ENCODE measurements at regions not wholly inside any gene's neighbourhood (a gene's known extent, or its start where the extent isn't known, plus 50 kb on each side); places are given as distances from the start of the nearest gene placed in this dataset.

DNA sequence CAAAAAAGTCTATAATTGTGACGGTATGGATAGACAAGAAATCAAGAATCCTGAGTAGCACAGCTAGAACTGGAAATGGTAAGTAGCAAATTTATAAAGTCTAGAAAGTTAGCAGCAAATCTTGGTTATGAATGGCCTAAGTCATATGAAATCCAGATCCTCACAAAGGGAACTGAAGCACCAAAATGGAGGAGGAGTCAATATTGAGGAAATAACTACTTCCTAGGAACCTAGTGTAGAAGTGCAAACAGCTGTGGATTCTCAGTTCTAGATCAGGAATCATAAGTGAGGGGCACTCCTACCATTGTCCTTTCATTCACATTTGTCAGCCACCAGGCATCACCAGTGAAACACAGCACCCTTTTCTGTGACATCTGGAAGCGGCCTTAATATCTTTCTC is 202.2 kb upstream of the DCN start:
- Mint-ChIP-seq H3K27ac (no peak overlapping the region), H3K27me3 (no peaks in the 10 kb centered on the region), H3K9me3 (no peaks in the 10 kb centered on the region), H3K36me3 (no peaks in the 10 kb centered on the region), H3K4me1 (peaks cover 10% of the 10 kb centered on the region), H3K4me3 (no peak overlapping the region)
- no peak for ATAC-seq

DNA sequence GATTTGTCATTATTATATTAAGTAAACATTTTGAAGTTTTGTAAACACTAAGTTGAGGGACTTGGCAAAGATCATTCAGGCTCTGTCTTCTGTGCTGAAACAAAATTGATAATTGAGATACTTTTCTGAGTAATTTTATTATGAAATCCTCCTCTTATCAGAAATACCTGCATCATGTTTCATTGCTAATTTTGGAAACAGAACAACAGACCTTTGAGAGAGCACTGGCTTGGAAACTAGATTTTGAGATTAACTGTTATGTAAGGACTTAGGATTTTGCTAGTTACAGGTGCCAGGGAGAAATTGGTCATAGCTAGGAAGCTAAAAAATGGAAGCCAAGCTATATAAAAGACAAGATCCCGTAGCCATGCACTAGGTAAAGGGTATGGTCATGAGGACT is 201.7 kb upstream of the DCN start:
- H3K4me1 Mint-ChIP-seq: peaks cover 10% of the 10 kb centered on the region
- no peak overlapping the region for H3K27ac Mint-ChIP-seq
- H3K4me3 Mint-ChIP-seq: no peak overlapping the region
- no peaks in the 10 kb centered on the region for H3K36me3 Mint-ChIP-seq
- no peaks in the 10 kb centered on the region for H3K9me3 Mint-ChIP-seq
- ATAC-seq: no peak
- no peaks in the 10 kb centered on the region for H3K27me3 Mint-ChIP-seq

DNA sequence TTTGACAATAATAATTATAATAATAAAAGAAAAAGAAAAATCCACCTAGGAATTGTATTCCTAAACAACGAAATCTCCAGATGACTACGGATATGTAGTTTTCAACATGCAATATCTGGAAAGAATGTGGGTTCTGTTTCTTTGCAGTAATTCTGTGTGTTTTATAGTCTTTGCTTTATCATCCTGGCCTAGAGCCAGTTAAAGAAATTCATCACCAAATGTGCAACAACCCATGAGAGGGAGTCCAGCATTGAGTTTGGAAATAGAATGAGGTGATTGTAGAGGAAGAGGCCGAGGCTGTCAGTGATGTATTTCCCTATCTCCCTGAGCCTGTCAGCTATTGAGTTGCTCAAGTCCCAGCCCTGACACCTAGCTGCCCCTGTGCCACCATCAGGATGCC is 200.5 kb upstream of the DCN start:
- ATAC-seq: no peak
- peaks cover 10% of the 10 kb centered on the region for H3K4me1 Mint-ChIP-seq
- no peaks in the 10 kb centered on the region for H3K9me3 Mint-ChIP-seq
- H3K27me3 Mint-ChIP-seq: no peaks in the 10 kb centered on the region
- no peak overlapping the region for H3K4me3 Mint-ChIP-seq
- H3K36me3 Mint-ChIP-seq: no peaks in the 10 kb centered on the region
- no peak overlapping the region for H3K27ac Mint-ChIP-seq

DNA sequence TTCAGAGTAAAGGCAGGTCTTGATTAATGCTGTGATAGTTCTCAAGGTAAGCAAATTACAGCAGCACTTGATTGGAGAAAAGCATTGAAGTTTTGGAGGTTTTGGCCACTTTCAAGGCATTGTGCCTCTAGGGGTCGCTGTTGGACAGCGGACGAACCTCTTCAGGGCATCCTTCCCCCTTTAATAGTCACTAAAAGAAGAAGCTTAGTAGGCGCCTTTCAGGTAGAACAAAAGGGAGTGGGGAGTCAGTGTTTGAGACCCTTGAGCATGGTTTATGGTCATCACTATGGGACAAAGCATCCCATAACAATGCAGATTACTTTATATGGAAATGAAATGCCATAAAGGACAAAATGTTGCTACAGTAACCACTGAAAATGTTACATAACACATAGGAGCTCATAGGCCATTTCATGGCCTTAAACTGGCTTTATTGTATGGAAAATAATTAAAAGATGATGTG is 199.5 kb upstream of the DCN start:
- Mint-ChIP-seq H3K4me1 (peaks cover 10% of the 10 kb centered on the region), H3K36me3 (no peaks in the 10 kb centered on the region), H3K9me3 (no peaks in the 10 kb centered on the region), H3K27ac (peak overlapping the region; percentile 66), H3K4me3 (peak overlapping the region; percentile 81), H3K27me3 (no peaks in the 10 kb centered on the region)
- peak; percentile 79 for ATAC-seq

DNA sequence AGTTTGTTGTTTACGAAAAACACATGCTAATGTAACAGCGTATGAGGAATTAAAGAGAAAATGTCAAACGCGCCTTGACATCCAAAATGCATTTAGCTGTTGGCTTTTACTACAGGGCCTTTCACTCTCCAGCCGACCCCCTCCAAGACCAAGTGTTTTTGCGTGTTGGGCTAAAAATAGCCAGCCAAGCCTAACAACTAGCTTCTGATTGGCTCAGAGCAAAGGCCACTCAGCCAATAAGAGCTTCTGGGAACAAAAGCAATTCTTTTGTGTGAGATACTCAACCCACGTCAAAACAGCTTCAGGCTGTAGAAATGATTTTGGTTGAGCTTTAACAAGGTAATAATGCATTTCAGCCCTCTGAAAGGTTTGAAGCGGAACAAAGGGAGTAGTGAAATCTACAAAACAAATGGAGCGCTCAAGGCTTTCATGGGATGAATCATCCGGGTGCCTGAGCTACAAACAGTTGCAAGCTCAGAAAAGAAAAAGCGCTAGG is 198.7 kb upstream of the DCN start:
- ATAC-seq: peak; percentile 77
- peaks cover 10% of the 10 kb centered on the region for H3K4me1 Mint-ChIP-seq
- no peaks in the 10 kb centered on the region for H3K9me3 Mint-ChIP-seq
- peaks cover 3% of the 10 kb centered on the region for H3K27me3 Mint-ChIP-seq
- H3K4me3 Mint-ChIP-seq: peak overlapping the region; percentile 81
- H3K27ac Mint-ChIP-seq: peak overlapping the region; percentile 66
- no peaks in the 10 kb centered on the region for H3K36me3 Mint-ChIP-seq

DNA sequence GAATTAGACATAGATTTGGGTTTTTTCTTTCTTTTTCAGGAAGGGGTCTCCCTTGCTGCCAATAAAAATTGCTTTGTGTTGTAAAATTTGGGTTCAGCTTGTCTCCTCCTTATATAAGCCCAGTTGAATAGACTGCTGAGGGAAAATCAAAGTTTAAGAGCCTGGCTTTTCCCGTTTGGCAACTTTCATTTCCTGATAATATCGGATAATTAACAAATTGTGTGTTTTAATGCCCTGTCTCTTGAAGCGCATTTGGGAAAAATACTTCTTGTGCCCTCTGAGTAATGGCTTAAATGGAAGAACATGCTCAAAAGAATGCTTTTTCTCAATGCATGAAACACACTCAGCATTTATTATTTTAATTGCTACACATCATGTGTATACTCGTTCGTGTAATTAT is 198.0 kb upstream of the DCN start:
- Mint-ChIP-seq H3K27me3 (peaks cover 9% of the 10 kb centered on the region), H3K36me3 (no peaks in the 10 kb centered on the region), H3K4me3 (no peak overlapping the region), H3K4me1 (peaks cover 10% of the 10 kb centered on the region), H3K27ac (no peak overlapping the region), H3K9me3 (no peaks in the 10 kb centered on the region)
- ATAC-seq: no peak

DNA sequence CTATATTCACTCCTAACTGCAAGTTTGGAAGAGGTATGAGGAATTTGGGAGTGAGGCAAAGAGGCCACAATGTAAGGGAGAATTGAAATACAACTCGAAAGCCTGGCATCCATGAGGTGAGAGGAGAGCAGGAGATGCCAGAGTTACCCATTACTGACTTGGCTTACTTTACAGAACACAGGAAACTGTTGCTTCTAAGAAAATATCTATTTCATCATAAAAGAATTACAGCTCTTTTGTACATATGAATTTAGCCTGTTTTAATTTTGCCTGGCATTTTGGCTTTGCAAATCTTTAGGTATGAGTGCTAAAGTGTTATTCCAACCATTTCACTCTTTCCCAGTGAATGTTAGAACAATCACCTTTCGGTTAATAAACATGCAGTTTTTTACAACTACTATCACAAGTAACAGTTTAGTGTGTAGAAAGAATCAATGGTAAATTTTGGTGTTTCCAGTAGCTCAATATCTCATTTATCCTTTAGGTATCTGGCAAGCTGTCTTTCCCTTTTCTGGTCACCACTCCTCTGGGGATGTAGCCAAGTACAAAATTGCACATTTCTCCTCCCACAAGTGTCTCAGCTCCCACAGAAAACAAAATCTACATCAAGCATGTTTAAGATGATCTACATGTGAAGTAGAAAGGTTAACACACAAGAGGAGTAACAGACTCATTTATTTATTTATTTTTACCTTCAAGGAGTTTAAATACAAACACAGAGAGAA is 196.6 kb upstream of the DCN start:
- no peaks in the 10 kb centered on the region for H3K36me3 Mint-ChIP-seq
- ATAC-seq: no peak
- no peaks in the 10 kb centered on the region for H3K9me3 Mint-ChIP-seq
- no peak overlapping the region for H3K27ac Mint-ChIP-seq
- H3K27me3 Mint-ChIP-seq: peaks cover 9% of the 10 kb centered on the region
- H3K4me3 Mint-ChIP-seq: no peak overlapping the region
- H3K4me1 Mint-ChIP-seq: peaks cover 10% of the 10 kb centered on the region

DNA sequence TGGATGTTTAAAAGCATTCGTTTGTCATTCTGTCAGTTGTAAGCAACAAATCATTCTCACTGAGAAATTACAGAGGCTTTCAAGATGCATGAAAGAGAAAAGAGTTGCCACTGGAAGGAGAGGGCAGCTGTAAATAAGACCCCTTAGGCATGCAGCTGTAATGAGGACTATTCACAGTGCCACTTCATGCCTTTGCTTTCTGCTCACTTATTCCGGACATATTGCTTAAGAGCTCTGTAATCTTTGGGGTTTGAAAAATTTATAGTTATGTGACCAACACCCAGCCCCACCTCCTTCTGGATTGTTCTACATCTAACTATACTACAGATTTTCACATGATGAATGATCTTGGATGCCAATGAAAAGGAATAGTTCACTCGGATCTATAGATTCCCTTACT is 194.8 kb upstream of the DCN start:
- Mint-ChIP-seq H3K27me3 (peaks cover 24% of the 10 kb centered on the region), H3K4me1 (peaks cover 10% of the 10 kb centered on the region), H3K9me3 (no peaks in the 10 kb centered on the region), H3K36me3 (no peaks in the 10 kb centered on the region), H3K27ac (no peak overlapping the region), H3K4me3 (no peak overlapping the region)
- no peak for ATAC-seq

DNA sequence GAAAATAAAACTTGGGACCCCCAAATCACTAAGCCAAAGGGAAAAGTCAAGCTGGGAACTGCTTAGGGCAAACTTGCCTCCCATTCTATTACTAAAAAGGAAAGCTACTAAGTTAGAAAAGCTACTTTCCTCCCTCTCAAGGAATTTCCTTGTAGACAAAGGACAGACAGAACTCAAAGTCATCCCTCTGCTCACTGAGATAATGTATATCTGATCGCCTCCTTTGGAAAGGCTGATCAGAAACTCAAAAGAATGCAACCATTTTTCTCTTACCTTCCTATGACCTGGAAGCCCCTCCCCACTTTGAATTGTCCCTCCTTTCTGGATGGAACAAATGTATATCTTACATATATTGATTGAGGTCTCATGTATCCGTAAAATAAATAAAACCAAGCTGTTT is 190.5 kb upstream of the DCN start:
- no peak for ATAC-seq
- peaks cover 35% of the 10 kb centered on the region for H3K27me3 Mint-ChIP-seq
- no peaks in the 10 kb centered on the region for H3K36me3 Mint-ChIP-seq
- no peaks in the 10 kb centered on the region for H3K9me3 Mint-ChIP-seq
- peaks cover 6% of the 10 kb centered on the region for H3K4me1 Mint-ChIP-seq
- H3K4me3 Mint-ChIP-seq: no peak overlapping the region
- no peak overlapping the region for H3K27ac Mint-ChIP-seq

DNA sequence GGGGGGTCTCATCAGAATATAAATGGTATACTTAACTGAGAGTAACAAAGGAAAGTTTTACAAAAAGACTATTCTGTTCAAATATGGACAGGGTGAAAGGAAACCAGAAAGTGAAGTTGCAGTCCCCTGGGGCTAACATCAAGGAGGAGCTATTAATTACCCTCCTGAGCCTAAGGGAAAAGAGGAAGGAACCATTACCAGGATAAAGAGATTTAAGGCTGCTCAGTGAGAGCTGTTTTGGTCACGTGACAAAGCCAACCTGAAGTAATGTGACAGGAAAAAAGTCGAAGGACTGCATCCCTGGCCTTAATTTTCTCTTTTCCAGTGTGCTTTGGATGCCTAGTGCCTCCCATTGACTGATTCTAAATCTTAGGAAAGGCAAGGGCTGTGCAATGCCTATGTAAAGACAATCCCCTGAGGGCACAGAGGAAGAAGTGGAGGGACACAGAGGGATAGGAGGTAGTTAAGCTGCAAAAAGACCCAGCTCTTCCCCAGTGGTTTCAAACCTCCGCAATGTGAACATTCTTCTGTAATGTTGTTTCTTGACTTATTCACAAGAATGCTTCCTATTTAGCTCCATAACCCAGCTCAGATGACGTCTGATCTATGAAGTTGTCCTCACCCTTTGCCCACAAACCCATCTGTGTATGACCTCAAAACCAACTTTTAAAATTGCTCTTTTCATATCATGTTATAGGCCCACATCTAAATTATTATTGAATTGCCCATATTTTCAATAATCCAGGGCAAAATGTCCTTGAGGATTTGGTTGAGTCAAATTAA is 187.7 kb upstream of the DCN start:
- no peak overlapping the region for H3K27ac Mint-ChIP-seq
- no peaks in the 10 kb centered on the region for H3K36me3 Mint-ChIP-seq
- ATAC-seq: no peak
- no peaks in the 10 kb centered on the region for H3K9me3 Mint-ChIP-seq
- H3K27me3 Mint-ChIP-seq: peaks cover 27% of the 10 kb centered on the region
- H3K4me1 Mint-ChIP-seq: peaks cover 6% of the 10 kb centered on the region
- no peak overlapping the region for H3K4me3 Mint-ChIP-seq

DNA sequence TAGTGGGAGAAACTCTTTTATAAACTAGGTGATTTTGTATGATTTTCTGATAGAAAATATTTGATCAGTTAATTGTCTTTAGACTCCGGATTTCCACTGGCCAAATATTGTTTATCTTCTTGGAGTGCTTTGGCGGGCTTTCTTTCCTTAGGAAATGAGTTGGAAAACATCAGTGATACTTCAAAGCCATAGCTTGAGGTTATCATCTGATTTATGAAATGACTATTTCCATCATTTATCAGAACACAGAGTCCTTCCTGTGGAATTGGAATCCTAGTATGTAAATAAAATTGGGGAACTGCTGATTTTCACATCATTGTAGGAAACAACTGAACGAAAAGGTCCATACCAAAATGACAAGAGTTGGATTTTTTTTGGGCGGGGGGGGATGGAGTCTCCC is 186.0 kb upstream of the DCN start:
- Mint-ChIP-seq H3K36me3 (no peaks in the 10 kb centered on the region), H3K4me1 (peaks cover 6% of the 10 kb centered on the region), H3K27ac (no peak overlapping the region), H3K27me3 (peaks cover 23% of the 10 kb centered on the region), H3K4me3 (no peak overlapping the region), H3K9me3 (no peaks in the 10 kb centered on the region)
- ATAC-seq: no peak

DNA sequence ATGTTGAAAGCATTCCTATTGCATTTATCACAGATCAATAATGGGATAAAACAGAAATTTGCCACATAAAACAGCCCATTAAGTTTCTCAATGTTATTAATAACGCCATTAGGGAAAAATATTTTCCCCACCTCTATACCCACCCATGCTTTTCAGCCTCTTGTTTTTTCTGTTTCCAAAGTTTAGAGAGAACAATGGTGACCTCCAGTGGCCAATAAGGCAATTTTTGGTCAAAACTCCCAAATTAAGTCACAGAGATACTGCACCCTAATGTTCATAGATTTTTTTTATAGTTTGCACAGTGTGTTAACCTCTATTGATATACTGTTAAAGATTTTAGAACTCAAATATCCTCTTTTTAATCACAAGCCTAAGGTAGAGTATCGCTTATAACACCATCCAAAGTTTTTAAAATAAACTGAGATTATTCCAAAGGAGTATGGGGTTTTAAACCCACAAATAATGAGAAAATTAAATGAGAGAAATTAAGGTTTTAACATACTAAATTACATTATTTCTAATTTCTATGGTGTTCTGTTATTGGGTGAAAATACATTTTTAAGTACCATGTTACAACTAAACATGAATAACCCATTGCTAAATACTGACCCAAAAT is 184.7 kb upstream of the DCN start:
- ATAC-seq: no peak
- H3K4me3 Mint-ChIP-seq: no peak overlapping the region
- peaks cover 10% of the 10 kb centered on the region for H3K27me3 Mint-ChIP-seq
- peaks cover 8% of the 10 kb centered on the region for H3K4me1 Mint-ChIP-seq
- H3K36me3 Mint-ChIP-seq: no peaks in the 10 kb centered on the region
- no peaks in the 10 kb centered on the region for H3K9me3 Mint-ChIP-seq
- H3K27ac Mint-ChIP-seq: no peak overlapping the region

DNA sequence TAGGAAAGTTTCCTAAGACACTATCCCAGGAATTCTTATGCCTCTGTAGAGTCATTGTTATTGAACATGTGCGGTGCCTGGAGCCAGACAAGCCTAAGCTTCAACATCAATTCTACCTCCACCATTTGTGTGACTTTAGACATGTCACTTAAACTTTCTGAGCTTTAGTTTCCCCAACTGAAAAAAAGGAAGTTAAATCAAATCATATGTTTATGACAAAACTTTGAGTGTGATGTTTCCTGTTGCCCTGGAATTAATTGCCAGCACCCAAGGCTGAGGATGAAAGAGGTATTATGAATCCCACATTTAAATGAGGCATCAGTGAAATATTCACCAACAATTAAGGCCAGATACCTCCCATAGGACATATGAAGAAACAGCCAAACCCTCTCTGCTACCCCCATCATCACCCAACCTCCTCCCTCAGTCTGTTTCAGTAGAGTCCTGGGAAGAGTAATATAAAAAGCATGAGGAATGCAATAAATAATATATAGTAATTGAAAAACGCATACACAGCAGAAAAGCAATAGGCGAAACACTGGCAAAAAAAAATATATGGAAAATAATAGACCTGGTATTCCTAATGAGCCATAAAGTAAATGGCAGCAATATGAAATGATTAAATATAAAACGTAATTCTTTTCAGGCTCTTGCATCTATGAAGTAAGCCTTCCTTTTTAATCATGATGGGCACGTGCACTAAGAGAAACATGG is 182.0 kb upstream of the DCN start:
- H3K27me3 Mint-ChIP-seq: no peaks in the 10 kb centered on the region
- no peaks in the 10 kb centered on the region for H3K9me3 Mint-ChIP-seq
- peaks cover 7% of the 10 kb centered on the region for H3K4me1 Mint-ChIP-seq
- H3K27ac Mint-ChIP-seq: no peak overlapping the region
- ATAC-seq: no peak
- H3K36me3 Mint-ChIP-seq: no peaks in the 10 kb centered on the region
- no peak overlapping the region for H3K4me3 Mint-ChIP-seq

DNA sequence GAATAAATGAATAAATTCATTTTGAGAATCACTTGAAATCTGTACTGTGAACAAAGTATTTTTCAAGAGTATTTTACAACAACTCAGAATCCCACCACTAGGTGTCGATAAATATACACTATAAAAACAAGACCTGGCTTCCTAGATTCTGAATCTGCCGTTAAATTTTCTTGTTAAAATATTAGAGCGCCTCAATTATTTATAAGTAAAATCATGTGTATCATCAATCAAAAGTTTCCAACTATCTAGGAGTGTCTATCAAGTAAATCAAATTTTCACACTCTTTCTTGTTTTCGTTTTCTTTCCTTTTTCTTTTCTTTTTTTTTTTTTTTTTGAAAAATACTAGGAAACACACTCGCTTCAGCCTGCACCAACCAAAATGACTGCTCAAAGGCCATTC is 179.2 kb upstream of the DCN start:
- no peaks in the 10 kb centered on the region for H3K9me3 Mint-ChIP-seq
- no peaks in the 10 kb centered on the region for H3K36me3 Mint-ChIP-seq
- peaks cover 5% of the 10 kb centered on the region for H3K4me1 Mint-ChIP-seq
- peaks cover 8% of the 10 kb centered on the region for H3K27me3 Mint-ChIP-seq
- no peak for ATAC-seq
- no peak overlapping the region for H3K4me3 Mint-ChIP-seq
- H3K27ac Mint-ChIP-seq: no peak overlapping the region

DNA sequence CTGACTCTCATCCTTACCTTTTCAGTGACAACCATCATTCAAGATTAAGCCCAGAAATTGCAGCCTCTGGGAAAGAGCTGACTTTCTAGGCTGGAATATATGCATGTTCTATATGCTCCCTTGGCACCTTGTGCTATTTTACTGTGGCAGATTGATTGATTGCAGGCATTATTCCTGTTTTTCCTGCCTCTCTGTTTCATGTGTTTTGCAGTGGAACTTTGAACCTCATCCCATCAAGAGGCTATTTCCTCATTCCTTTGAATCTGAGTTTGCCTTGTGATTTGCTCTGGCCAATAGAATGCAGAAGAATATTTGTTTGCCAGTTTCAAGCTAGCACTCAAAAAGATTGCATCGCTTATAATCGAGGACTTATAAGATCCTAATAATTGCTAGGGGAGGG is 174.8 kb upstream of the DCN start:
- Mint-ChIP-seq H3K9me3 (no peaks in the 10 kb centered on the region), H3K27me3 (peaks cover 23% of the 10 kb centered on the region), H3K4me1 (peaks cover 10% of the 10 kb centered on the region), H3K4me3 (no peak overlapping the region), H3K27ac (no peak overlapping the region), H3K36me3 (no peaks in the 10 kb centered on the region)
- ATAC-seq: no peak

Data from stimulated activated memory B cell treated with anti-CD40 and anti-IgM and Interleukin-4, amounts not matched to agents 10 μg/mL and 1 μg/mL and 100 μg/mL, for 72 hours (primary cell).